NK-92 treated with Interleukin-12 subunit alpha and Interleukin-12 subunit beta, amount 100 ng/mL, for 24 hours (cell line): ENCODE measurements at regions not wholly inside any gene's neighbourhood (a gene's known extent, or its start where the extent isn't known, plus 50 kb on each side); places are given as distances from the start of the nearest gene placed in this dataset.
"Not testable (repeated sequence)": the region's sequence is repeated elsewhere in the genome, so short reads cannot be mapped to it uniquely, and the experiment has no call there.

ENCODE experiments used
- DNase-seq: peaks from one replicate; lab custom pipeline; 2025; lab: John Stamatoyannopoulos, UW

GRCh38 chr2:117523267-117523666, 291.2 kb upstream of the DDX18 start:
- no peak for DNase-seq

- DNase-seq = no peak
Observed at GRCh38 chr2:117523711-117524238, 290.7 kb upstream of the DDX18 start.

- no peak for DNase-seq
Observed at GRCh38 chr2:117536139-117536538, 278.4 kb upstream of the DDX18 start.

- no peak for DNase-seq
Observed at GRCh38 chr2:117537032-117537431, 277.5 kb upstream of the DDX18 start.

GRCh38 chr2:117551858-117552257, 262.6 kb upstream of the DDX18 start:
- DNase-seq = no peak

GRCh38 chr2:117553448-117553847, 261.0 kb upstream of the DDX18 start:
- DNase-seq = no peak

GRCh38 chr2:117555965-117556364, 258.5 kb upstream of the DDX18 start:
- DNase-seq = no peak

- no peak for DNase-seq
Observed at GRCh38 chr2:117557626-117558025, 256.9 kb upstream of the DDX18 start.

- DNase-seq = no peak
Observed at GRCh38 chr2:117562654-117563053, 251.8 kb upstream of the DDX18 start.

GRCh38 chr2:117571590-117572349, 242.7 kb upstream of the DDX18 start:
- no peak for DNase-seq

GRCh38 chr2:117587310-117587709, 227.2 kb upstream of the DDX18 start:
- no peak for DNase-seq

- no peak for DNase-seq
Observed at GRCh38 chr2:117603060-117603459, 211.4 kb upstream of the DDX18 start.

GRCh38 chr2:117603567-117603966, 210.9 kb upstream of the DDX18 start:
- DNase-seq = no peak

- DNase-seq = no peak
Observed at GRCh38 chr2:117607202-117607601, 207.3 kb upstream of the DDX18 start.

- no peak for DNase-seq
Observed at GRCh38 chr2:117613101-117613500, 201.4 kb upstream of the DDX18 start.

- no peak for DNase-seq
Observed at GRCh38 chr2:117614296-117614695, 200.2 kb upstream of the DDX18 start.

- DNase-seq = no peak
Observed at GRCh38 chr2:117614823-117615534, 199.5 kb upstream of the DDX18 start.

- DNase-seq = no peak
Observed at GRCh38 chr2:117618607-117619006, 195.9 kb upstream of the DDX18 start.

GRCh38 chr2:117621326-117621725, 193.2 kb upstream of the DDX18 start:
- no peak for DNase-seq

GRCh38 chr2:117623175-117623574, 191.3 kb upstream of the DDX18 start:
- DNase-seq = not testable (repeated sequence)

- DNase-seq = no peak
Observed at GRCh38 chr2:117631152-117631945, 183.1 kb upstream of the DDX18 start.

GRCh38 chr2:117635481-117635880, 179.0 kb upstream of the DDX18 start:
- DNase-seq = no peak

- DNase-seq = no peak
Observed at GRCh38 chr2:117639401-117639800, 175.1 kb upstream of the DDX18 start.
